ENCODE measurements at regions not wholly inside any gene's neighbourhood (a gene's known extent, or its start where the extent isn't known, plus 50 kb on each side); places are given as distances from the start of the nearest gene placed in this dataset.

GRCh38 chr2:41432459-41432858 is 615.4 kb upstream of the PKDCC start:
- H3K9me2 ChIP-seq (ENCODE audit: insufficient read depth): no peaks in the 10 kb centered on the region
- H3F3A ChIP-seq (ENCODE audit: insufficient read depth, low read depth): no peaks in the 10 kb centered on the region
- H3K4me1 ChIP-seq (replicated peaks; ENCODE audit: insufficient read depth): no peaks in the 10 kb centered on the region
- no peak overlapping the region for H3K4me2 ChIP-seq
- no peaks in the 10 kb centered on the region for H3K36me3 ChIP-seq (ENCODE audit: low read depth)
- no peaks in the 10 kb centered on the region for H4K20me1 ChIP-seq (ENCODE audit: insufficient read depth)
- BruUV-seq (replicated peaks): no TSS peak
- intact Hi-C loops (cut with micrococcal nuclease; ENCODE audit: unreplicated experiment): no loop called here
- ChIA-PET CTCF (no interaction called here), POLR2A (ENCODE audit: unreplicated experiment) (no interaction called here)
- H3K27me3 ChIP-seq (ENCODE audit: insufficient read depth, low read depth): no peaks in the 10 kb centered on the region
- no peak for DNase-seq
- H3K27ac ChIP-seq: no peak overlapping the region
- no peak overlapping the region for H2AFZ ChIP-seq
- H3K9me3 ChIP-seq (ENCODE audit: insufficient read depth, low read depth): no peaks in the 10 kb centered on the region
- TF ChIP-seq CTCF (conservative IDR thresholded peaks at IDR 0.05): no peak
- H3K4me3 ChIP-seq: no peak overlapping the region
- no peaks in the 10 kb centered on the region for H3K79me2 ChIP-seq (ENCODE audit: low read depth)

GRCh38 chr2:41434991-41435390 is 612.8 kb upstream of the PKDCC start:
- Histone ChIP-seq H3K27ac (no peak overlapping the region), H3K36me3 (ENCODE audit: low read depth) (no peaks in the 10 kb centered on the region), H3K4me2 (no peak overlapping the region), H3K4me1 (replicated peaks; ENCODE audit: insufficient read depth) (no peaks in the 10 kb centered on the region), H3F3A (ENCODE audit: insufficient read depth, low read depth) (no peaks in the 10 kb centered on the region), H2AFZ (no peak overlapping the region), H3K79me2 (ENCODE audit: low read depth) (no peaks in the 10 kb centered on the region), H3K9me3 (ENCODE audit: insufficient read depth, low read depth) (no peaks in the 10 kb centered on the region), H4K20me1 (ENCODE audit: insufficient read depth) (no peaks in the 10 kb centered on the region), H3K9me2 (ENCODE audit: insufficient read depth) (no peaks in the 10 kb centered on the region), H3K4me3 (no peak overlapping the region), H3K27me3 (ENCODE audit: insufficient read depth, low read depth) (no peaks in the 10 kb centered on the region)
- ChIA-PET POLR2A (ENCODE audit: unreplicated experiment) (no interaction called here), CTCF (no interaction called here)
- no TSS peak for BruUV-seq (replicated peaks)
- TF ChIP-seq EZH2 (IDR thresholded peaks at IDR 0.05; ENCODE audit: low read depth) (no peak), CTCF (conservative IDR thresholded peaks at IDR 0.05) (no peak)
- intact Hi-C loops (cut with micrococcal nuclease; ENCODE audit: unreplicated experiment): no loop called here
- DNase-seq: no peak

- Histone ChIP-seq H3K9me2 (ENCODE audit: insufficient read depth) (no peaks in the 10 kb centered on the region), H3K79me2 (ENCODE audit: low read depth) (no peaks in the 10 kb centered on the region), H3K4me1 (replicated peaks; ENCODE audit: insufficient read depth) (no peaks in the 10 kb centered on the region), H3F3A (ENCODE audit: insufficient read depth, low read depth) (no peaks in the 10 kb centered on the region), H3K36me3 (ENCODE audit: low read depth) (no peaks in the 10 kb centered on the region), H4K20me1 (ENCODE audit: insufficient read depth) (no peaks in the 10 kb centered on the region), H3K4me2 (no peak overlapping the region), H2AFZ (no peak overlapping the region), H3K27ac (no peak overlapping the region), H3K4me3 (no peak overlapping the region), H3K9me3 (ENCODE audit: insufficient read depth, low read depth) (no peaks in the 10 kb centered on the region), H3K27me3 (ENCODE audit: insufficient read depth, low read depth) (no peaks in the 10 kb centered on the region)
- CTCF ChIA-PET: no interaction called here
- POLR2A ChIA-PET (ENCODE audit: unreplicated experiment): no interaction called here
- DNase-seq: no peak
- intact Hi-C loops (cut with micrococcal nuclease; ENCODE audit: unreplicated experiment): no loop called here
- no peak for TF ChIP-seq CTCF (conservative IDR thresholded peaks at IDR 0.05)
- TF ChIP-seq EZH2 (IDR thresholded peaks at IDR 0.05; ENCODE audit: low read depth): no peak
- BruUV-seq (replicated peaks): no TSS peak
Measured at GRCh38 chr2:41441958-41442357, 605.9 kb upstream of the PKDCC start.

All from PC-9 (cell line).